GM13976 (cell line): ENCODE measurements at regions not wholly inside any gene's neighbourhood (a gene's known extent, or its start where the extent isn't known, plus 50 kb on each side); places are given as distances from the start of the nearest gene placed in this dataset.

Source experiments
- DNase-seq: peaks from one replicate; pipeline ENCODE4 v3.0.0; 2012; ENCODE audit warnings: low spot score
- CTCF ChIP-seq: IDR thresholded peaks from 2 replicates; pipeline ENCODE4 v1.5.1; 2012; ENCODE audit warnings: borderline replicate concordance, mild to moderate bottlenecking; ENCODE audit not compliant: insufficient read depth; ENCODE audit errors: extremely low read depth, missing control alignments, control extremely low read depth
- in situ Hi-C: fragments of 300-500 bp; cut with MboI; formaldehyde crosslinking; loops from one replicate; pipeline ENCODE4 v1.12.0; 2022; ENCODE audit warnings: low sequenced_read_pairs, mixed read lengths, inconsistent platforms; ENCODE audit not compliant: unreplicated experiment

DNA sequence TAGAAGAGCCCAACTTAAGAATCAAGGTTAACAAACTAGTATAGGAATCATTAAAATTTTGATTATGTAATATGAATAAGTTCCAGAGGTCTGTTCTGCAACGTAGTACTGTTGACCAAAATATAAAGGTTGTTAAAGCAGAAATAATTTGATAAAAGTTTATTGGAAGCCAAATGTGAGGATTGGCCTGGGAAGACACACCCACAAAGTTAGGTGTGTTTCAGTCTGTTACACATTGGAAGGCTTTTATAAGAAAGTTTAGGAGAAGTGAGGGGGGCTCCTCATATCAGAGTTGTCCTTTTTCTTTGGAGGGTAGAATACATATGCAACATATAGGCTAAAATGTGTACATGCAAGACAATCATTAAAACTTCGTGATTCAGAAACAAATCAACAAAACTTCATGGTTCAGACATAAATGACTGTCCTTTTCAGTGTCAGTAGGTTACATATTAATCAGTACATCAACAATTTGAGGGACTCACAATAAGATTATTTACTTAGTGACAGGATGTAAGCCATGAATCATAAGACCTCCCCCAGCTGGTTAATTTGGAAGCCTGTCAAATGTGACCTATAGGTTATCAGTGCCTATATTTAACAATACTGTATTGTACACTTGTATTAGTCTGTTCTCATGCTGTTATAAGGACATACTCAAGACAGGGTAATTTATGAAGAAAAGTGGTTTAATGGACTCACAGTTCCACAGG is 245.0 kb upstream of the B3GALT2 start:
- DNase-seq: no peak
- TF ChIP-seq CTCF: no peak
- in situ Hi-C loops: no loop called here

DNA sequence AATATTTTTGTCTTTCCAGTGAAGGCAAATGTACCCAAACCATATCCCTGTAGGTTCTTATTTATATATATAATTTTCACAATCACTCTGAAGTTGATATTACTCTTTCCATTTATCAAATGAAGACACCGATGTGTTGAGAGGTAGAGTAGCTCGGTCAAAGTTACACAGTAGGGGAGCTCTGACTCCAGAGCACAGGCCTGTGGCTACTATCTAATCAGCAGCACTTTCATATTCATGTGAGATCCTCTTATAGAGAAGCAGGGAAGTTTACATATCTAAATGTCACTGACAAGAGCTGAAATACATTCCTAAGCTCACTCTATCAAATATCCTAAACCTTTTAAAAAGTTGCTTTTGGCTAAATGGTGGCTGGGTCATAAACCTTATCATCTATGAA is 241.1 kb upstream of the B3GALT2 start:
- DNase-seq: no peak
- no peak for TF ChIP-seq CTCF
- in situ Hi-C loops: no loop called here

- no peak for TF ChIP-seq CTCF
- in situ Hi-C loops: no loop called here
- no peak for DNase-seq
These were observed 239.6 kb upstream of the B3GALT2 start for GRCh38 chr1:193426061-193426460.

DNA sequence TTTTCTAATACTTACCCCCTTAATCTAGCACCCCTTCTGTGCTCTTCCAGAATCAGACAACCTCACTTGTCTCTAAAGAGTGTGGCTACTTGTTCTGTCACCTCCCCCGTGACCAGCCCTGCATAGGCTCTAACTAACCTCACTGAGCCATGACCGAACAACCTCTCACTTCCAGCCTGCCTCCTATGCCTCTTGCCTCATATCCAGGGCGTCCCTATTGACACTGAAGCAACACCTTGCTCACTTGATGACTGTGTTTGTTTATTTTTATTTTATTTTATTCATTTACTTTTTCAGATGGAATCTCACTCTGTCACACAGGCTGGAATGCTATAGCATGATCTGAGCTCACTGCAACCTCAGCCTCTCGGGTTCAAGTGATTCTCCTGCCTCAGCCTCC is 235.1 kb upstream of the B3GALT2 start:
- no peak for DNase-seq
- no peak for TF ChIP-seq CTCF
- in situ Hi-C loops: loop anchor here (25.0 kb wide), 1 partner anchor 866 kb away; no protein-coding TSS in a partner anchor

- no peak for DNase-seq
- in situ Hi-C loops: loop anchor here (25.0 kb wide), 1 partner anchor 868 kb away; no protein-coding TSS in a partner anchor
- no peak for TF ChIP-seq CTCF
These were observed 232.9 kb upstream of the B3GALT2 start for GRCh38 chr1:193419295-193419694.

GRCh38 chr1:193418745-193419058 is 232.3 kb upstream of the B3GALT2 start:
- in situ Hi-C loops: loop anchor here (25.0 kb wide), 1 partner anchor 869 kb away; no protein-coding TSS in a partner anchor
- no peak for DNase-seq
- no peak for TF ChIP-seq CTCF
